ENCODE measurements at regions not wholly inside any gene's neighbourhood (a gene's known extent, or its start where the extent isn't known, plus 50 kb on each side); places are given as distances from the start of the nearest gene placed in this dataset.

DNA sequence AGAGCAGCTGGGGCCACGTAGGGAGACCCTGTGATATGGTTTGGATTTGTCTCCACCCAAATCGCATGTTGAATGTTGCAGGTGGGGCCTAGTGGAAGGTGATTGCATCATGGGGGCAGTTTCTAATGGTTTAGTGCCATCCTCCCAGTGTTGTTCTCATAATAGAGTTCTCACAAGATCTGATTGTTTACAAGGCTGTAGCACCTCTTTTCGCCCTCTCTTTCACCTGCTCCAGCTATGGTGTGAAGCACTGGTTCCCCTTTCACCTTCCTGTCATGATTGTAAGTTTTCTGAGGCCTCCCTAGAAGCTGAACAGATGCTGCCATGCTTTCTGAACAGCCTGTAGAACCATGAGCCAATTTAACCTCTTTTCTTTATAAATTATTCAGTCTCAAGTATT is 198.9 kb upstream of the CBLB start:
- TF ChIP-seq, protein P1, sequence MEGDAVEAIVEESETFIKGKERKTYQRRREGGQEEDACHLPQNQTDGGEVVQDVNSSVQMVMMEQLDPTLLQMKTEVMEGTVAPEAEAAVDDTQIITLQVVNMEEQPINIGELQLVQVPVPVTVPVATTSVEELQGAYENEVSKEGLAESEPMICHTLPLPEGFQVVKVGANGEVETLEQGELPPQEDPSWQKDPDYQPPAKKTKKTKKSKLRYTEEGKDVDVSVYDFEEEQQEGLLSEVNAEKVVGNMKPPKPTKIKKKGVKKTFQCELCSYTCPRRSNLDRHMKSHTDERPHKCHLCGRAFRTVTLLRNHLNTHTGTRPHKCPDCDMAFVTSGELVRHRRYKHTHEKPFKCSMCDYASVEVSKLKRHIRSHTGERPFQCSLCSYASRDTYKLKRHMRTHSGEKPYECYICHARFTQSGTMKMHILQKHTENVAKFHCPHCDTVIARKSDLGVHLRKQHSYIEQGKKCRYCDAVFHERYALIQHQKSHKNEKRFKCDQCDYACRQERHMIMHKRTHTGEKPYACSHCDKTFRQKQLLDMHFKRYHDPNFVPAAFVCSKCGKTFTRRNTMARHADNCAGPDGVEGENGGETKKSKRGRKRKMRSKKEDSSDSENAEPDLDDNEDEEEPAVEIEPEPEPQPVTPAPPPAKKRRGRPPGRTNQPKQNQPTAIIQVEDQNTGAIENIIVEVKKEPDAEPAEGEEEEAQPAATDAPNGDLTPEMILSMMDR (IDR thresholded peaks at IDR 0.05): no peak
- TF ChIP-seq POLR2A (IDR thresholded peaks at IDR 0.05): no peak
